ENCODE measurements at regions not wholly inside any gene's neighbourhood (a gene's known extent, or its start where the extent isn't known, plus 50 kb on each side); places are given as distances from the start of the nearest gene placed in this dataset.
A peak's percentile ranks its signal among the peaks of the same experiment; 100 is the strongest.
"Not testable (repeated sequence)": the region's sequence is repeated elsewhere in the genome, so short reads cannot be mapped to it uniquely, and the experiment has no call there.

DNA sequence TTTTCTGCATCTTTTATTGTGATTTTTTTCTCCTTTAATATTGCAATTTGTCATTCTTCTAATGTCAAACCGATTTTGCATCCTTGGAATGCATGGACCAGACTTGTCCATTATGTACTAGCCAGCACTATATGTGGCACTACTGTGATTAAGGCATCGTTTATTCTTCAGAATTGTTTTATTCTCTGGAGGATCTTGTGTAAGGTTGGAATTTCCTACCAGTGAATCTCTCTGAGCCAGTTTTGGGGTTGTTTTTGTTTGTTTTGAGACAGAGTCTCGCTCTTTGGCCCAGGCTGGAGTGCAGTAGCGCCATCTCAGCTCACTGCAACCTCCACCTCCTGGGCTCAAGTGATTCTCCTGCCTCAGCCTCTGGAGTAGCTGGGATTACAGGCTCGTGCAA, 58.5 kb downstream of the IGLL5 start:
- no peak for DNase-seq

- DNase-seq, result no peak
These were observed 61.3 kb downstream of the IGLL5 start for GRCh38 chr22:22948651-22949571.

- DNase-seq, result no peak
These were observed 62.3 kb downstream of the IGLL5 start for GRCh38 chr22:22949953-22950352.

GRCh38 chr22:22951035-22951434, 63.4 kb downstream of the IGLL5 start:
- no peak for DNase-seq

DNA sequence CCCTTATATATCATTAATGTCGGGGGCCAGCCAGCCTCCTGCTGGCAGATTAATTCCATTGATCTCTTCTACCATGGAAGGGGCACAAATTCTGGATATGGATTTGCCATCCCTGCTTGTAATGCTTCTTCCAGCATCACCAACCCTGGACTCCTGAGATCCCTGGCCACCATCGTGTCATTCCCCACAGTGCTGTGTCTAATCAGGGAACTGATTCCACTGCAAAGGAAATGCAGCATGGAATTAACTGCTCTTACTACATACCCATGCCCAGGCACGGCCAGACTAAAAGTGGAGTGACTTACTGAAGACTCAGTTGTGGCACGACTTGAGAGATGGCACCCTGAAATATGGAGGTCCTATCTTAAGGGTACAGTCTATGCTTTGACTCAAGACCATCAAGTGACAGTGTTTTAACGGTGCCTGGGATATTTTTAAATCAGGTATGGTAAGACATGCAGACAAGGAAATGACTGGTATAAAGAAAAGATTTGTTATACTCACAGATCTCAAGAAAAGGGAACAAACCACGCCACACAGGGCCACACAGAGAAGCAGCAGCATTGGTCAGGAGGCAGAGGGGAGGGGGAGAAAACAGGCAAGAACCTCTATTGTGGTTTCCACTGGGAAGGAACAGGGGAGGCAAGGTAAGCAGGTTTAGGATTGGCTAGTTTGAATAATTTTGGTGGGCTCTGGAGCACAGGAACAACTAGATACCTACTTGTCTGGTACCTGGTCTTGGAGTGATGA, 65.1 kb downstream of the IGLL5 start:
- DNase-seq, result no peak

- DNase-seq, result no peak
These were observed 66.2 kb downstream of the IGLL5 start for GRCh38 chr22:22953791-22954190.

- no peak for DNase-seq
These were observed 67.0 kb downstream of the IGLL5 start for GRCh38 chr22:22954656-22955055.

DNA sequence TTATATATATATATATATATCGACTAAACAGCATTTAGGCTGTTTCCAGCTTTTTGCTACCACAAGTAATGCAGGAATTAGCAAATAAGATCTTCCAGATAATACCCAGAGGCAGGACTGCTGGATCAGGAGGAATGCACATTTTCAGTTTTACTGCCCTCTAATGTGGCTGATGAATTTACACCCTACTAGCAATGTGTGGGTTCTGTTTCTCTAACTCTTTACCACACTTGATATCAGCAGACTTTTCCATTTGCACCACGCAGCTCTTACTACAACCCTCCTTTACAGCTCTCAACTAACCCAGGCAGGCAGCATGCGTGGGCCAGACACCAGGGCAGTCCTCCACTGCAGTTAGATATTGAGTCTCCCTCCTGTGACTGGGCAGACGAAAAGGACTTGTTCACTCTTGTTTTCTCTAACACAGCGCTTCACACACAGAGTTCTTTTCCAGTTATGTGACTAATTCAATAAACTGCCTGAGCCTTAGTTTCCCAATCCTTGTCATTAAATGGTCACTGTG, 67.7 kb downstream of the IGLL5 start:
- DNase-seq, result no peak

DNA sequence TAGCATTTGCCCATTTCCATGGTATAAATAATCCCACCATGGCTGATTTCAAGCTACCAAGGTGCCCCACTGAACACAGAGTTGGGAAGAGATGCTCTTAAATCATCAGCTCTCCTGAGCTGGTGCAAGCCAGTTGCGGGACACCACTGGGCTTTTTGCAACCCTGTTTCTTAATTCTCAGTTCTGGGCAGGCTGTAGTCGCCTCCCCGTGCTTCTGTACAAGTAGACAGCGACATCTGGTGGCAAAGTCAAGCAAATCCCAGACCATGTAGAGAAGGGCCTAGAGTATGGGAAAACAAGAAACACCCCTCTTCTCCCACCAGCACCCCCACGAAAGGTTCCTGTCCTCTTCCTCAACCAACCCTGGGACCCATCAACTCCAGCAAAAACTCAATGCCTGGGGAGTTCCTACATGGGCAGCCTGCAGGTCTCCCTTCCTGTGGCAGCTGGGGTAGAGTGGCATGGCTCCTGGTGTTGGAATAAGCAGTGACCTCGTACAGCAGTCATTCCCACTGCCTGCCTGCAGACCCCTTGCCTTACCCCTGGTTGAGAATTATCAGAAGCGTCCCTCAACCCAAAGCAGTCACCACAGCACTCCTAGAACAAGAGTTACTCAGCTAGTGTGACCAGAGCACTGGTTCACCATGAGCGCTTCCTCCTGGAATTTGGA, 68.4 kb downstream of the IGLL5 start:
- DNase-seq, result peak; percentile 40

DNA sequence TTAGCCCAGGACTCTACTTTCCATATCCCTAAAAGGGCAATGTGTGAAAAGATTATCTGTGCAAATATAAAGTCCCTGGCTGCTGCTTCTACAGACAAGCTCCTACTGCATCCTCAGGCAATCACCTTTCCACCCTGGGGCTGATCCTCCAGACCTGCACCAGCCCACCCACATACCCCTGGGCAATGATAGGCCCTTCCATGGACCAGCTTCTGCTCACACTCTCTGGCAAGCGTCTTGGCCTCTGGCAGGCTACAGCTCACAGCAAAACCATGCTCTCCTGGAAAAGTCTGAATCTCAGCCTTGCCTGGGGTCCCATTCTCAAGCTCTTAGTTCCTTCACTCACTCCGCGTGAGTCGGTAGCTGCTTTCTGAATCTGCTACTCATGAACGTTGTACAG, 69.5 kb downstream of the IGLL5 start:
- no peak for DNase-seq

- no peak for DNase-seq
These were observed 71.0 kb downstream of the IGLL5 start for GRCh38 chr22:22958621-22959020.

DNA sequence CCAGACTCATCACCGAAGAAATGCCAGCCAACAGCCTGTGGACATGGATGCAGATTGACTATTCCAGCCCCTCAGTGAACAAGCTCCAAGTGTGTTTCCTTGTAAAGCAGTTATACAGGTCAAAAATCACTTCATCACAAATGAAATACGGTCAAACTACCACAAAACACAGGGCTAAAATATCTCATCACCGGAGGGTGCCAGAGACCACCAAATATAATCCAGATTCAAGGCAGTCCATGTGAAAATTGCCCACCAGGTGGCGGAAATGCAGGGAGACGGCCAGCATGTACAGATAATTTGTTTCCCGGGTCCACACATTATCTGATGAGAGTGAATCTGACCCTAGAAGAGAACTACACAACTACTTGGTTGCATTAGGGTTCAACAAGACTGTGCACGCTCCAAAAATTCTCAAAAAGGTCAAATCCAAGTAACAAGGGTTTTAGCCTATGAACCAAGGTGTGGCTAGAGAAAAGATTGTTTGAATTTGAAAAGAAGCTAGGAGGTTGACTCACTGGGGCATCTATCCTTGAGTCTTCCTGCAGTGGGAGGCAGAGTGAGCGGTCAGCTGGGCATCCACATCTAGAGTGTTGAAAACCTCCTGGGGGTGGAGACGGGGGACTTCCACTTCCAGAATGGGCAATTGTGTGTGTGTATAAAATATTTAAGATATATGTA, 71.7 kb downstream of the IGLL5 start:
- peak; percentile 69 for DNase-seq

- DNase-seq, result no peak
These were observed 72.7 kb downstream of the IGLL5 start for GRCh38 chr22:22960307-22960706.

- no peak for DNase-seq
These were observed 74.0 kb downstream of the IGLL5 start for GRCh38 chr22:22961574-22961973.

- DNase-seq, result no peak
These were observed 80.8 kb downstream of the IGLL5 start for GRCh38 chr22:22968366-22968765.

DNA sequence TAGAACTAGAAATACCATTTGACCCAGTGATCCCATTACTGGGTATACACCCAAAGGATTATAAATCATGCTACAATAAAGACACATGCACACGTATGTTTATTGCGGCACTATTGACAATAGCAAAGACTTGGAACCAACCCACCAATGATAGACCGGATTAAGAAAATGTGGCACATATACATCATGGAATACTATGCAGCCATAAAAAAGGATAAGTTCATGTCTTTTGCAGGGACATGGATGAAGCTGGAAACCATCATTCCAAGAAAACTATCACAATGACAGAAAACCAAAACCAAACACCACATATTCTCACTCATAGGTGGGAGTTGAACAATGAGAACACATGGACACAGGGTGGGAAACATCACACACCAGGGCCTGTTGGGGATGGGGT, 85.0 kb downstream of the IGLL5 start:
- not testable (repeated sequence) for DNase-seq

DNA sequence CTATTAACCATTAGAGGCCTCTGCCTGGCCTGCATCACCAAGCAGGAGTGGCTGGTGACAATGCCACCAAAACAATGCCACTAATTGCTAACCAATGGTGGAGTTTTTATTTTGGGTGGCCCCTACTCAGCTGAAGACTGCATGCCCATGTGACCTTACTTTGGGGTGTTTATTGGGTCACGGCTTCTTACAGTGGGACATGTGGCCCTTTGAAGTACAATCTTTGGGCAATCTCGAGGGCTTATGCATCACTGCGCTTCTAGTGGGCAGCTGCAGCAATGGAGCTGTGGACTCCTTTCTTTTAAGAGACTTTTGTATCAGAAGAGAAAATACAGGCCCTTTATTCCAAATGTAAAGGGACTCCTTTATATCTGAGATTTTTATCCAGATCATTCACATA, 85.7 kb downstream of the IGLL5 start:
- DNase-seq, result no peak

GRCh38 chr22:22974156-22974555, 86.5 kb downstream of the IGLL5 start:
- no peak for DNase-seq

DNA sequence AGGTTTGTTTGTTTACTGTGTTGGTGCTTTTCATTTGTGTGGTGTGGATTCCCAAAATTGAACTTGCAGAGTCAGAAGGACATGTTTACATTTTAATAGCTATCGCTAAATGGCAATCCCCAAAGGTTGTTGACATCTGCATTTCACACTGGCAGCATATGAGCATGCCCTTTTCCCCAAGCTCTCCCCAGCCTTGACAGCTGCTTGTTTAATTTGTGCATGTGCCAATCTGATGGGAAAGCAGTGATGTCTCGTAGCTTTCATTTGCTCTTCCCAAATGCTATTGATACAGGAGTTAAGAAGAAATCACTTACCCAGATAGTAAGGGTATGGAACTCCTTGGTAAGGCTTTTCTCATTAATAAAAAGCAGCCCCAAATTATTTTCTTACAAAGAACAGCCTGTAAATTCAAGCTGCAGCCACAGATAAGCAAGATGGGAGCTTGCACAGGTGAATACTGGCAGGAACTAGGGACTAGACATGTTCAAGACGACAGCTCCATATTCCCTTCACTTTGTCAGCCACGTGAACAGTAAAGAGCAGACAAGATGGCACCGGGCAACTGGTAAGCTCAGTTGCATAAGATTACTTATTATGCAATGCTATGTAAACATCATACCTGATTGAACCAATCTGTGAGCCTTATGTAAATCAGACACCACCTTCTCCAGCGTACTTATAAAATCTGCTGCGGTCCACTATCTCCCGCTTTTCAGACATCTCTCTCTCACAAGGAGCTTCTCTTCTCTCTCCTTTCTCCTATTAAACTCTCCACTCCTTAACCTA, 87.4 kb downstream of the IGLL5 start:
- DNase-seq, result no peak

DNA sequence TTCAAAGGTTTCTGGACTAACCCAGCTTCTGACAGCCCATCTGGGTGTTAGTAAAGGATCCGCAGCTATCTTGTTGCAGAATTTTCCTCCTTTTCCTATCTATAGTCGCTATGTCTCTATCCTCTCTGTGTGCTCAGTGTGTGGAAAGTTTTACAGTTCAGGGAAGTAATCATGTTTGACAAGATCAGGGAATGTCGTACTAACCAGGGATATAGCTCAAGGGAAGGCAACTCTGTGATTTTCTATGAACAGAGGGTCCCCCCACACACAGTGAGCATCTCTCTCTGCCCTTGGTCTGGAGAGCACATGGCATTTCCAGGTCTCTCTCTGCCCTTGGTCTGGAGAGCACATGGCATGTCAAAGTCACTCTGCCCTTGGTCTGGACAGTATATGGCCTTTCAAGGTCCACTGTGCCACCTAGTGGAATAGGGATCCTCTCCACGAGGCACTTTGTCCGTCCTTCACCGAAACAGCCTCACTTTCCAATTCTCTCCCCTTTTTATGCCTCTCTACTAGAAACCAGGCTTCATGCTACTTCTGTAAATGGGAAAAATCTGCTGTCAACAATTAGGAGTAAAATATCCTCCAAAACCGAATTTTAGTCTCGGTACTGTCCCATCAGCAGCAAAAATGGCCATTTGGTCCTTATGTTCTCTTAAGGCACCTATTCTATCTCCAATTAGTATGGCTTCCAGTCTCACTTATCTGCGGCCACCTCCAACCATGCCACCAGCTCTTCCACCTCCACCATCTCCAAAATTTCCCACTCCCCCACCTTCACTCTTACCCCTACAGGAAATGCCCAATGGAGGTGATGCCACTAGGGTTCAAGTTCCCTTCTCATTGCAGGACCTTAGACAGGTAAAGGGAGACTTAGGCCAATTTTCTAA, 88.7 kb downstream of the IGLL5 start:
- DNase-seq, result no peak
